ENCODE measurements at regions not wholly inside any gene's neighbourhood (a gene's known extent, or its start where the extent isn't known, plus 50 kb on each side); places are given as distances from the start of the nearest gene placed in this dataset.

DNA sequence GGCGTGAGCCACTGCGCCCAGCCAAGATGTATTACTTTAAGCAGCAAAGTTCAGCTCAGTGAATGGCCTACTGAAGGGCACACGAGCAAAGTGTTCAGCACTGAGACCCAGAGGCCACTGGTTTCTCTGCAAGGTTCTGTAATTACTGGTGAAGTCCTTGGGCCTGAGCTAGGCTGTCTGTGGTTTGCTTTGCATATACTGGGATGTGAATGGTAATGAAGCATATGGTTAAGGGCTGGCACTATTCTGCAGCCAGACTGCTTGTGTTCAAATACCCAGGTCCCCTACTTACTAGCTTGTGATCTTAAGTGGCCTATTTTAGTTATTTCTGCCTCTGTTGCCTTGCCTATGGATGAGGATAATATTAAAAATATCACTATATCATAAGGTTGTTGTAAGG lies 72.0 kb downstream of the LLPH start:
- TF ChIP-seq POLR2A (IDR thresholded peaks at IDR 0.05), result no peak
- TF ChIP-seq, protein P1, sequence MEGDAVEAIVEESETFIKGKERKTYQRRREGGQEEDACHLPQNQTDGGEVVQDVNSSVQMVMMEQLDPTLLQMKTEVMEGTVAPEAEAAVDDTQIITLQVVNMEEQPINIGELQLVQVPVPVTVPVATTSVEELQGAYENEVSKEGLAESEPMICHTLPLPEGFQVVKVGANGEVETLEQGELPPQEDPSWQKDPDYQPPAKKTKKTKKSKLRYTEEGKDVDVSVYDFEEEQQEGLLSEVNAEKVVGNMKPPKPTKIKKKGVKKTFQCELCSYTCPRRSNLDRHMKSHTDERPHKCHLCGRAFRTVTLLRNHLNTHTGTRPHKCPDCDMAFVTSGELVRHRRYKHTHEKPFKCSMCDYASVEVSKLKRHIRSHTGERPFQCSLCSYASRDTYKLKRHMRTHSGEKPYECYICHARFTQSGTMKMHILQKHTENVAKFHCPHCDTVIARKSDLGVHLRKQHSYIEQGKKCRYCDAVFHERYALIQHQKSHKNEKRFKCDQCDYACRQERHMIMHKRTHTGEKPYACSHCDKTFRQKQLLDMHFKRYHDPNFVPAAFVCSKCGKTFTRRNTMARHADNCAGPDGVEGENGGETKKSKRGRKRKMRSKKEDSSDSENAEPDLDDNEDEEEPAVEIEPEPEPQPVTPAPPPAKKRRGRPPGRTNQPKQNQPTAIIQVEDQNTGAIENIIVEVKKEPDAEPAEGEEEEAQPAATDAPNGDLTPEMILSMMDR (IDR thresholded peaks at IDR 0.05), result no peak
